Mammary epithelial cell (primary cell): ENCODE measurements at regions not wholly inside any gene's neighbourhood (a gene's known extent, or its start where the extent isn't known, plus 50 kb on each side); places are given as distances from the start of the nearest gene placed in this dataset.

Experiments
- CTCF ChIP-seq, 2 donors: IDR thresholded peaks in 1 of 2; conservative IDR thresholded peaks in 1 of 2; 2 replicates each; pipeline ENCODE4 v1.5.1; 2011 to 2012; ENCODE audit warnings: inconsistent platforms in 2 of 2, low read length in 2 of 2, mild to moderate bottlenecking in 2 of 2, control low read depth in 1 of 2, low read depth in 1 of 2; ENCODE audit not compliant: insufficient read depth in 1 of 2; ENCODE audit errors: extremely low read depth in 1 of 2
- EZH2 ChIP-seq: IDR thresholded peaks from 2 replicates; pipeline ENCODE4 v1.6.1; 2012; ENCODE audit warnings: low read length, inconsistent platforms, borderline replicate concordance

GRCh38 chr1:82260051-82260450 is 459.3 kb downstream of the ADGRL2 start:
- no peak for TF ChIP-seq CTCF (conservative IDR thresholded peaks at IDR 0.05 in 1 of 2, IDR thresholded peaks at IDR 0.05 in 1 of 2; ENCODE audit: extremely low read depth in 1 of 2, insufficient read depth in 1 of 2, low read depth in 1 of 2, low read length in 2 of 2)
- no peak for TF ChIP-seq EZH2
